K562 (cell line): ENCODE measurements at regions not wholly inside any gene's neighbourhood (a gene's known extent, or its start where the extent isn't known, plus 50 kb on each side); places are given as distances from the start of the nearest gene placed in this dataset.

ENCODE experiments used
- CCAR2 ChIP-seq: fragments of 200-400 bp; formaldehyde crosslinking; IDR thresholded peaks from 2 replicates; pipeline ENCODE4 v1.6.1; 2017; ENCODE audit warnings: mild to moderate bottlenecking, low read depth, low read length
- EZH2 ChIP-seq: IDR thresholded peaks from 2 replicates; pipeline ENCODE4 v1.6.1; 2012; ENCODE audit warnings: low read depth, mild to moderate bottlenecking, inconsistent platforms, low read length, borderline replicate concordance
- FOXK2 ChIP-seq, 2 experiments: fragments of 450-650 bp; IDR thresholded peaks in 1 of 2; conservative IDR thresholded peaks in 1 of 2; 2 replicates each; pipeline ENCODE4 v1.6.1; 2016; ENCODE audit warnings: low read depth in 2 of 2, mild to moderate bottlenecking in 1 of 2
- KLF13 ChIP-seq: fragments of 450-650 bp; IDR thresholded peaks from 2 replicates; pipeline ENCODE4 v1.6.1; 2016; ENCODE audit warnings: missing genetic modification characterization, low read depth, mild to moderate bottlenecking, missing compliant biosample characterization, moderate library complexity, borderline replicate concordance
- MAFK ChIP-seq: IDR thresholded peaks from 2 replicates; pipeline ENCODE4 v1.6.1; 2011; ENCODE audit warnings: low read length, improper control_type of control experiment
- TFE3 ChIP-seq: fragments of 450-650 bp; formaldehyde crosslinking; IDR thresholded peaks from 2 replicates; pipeline ENCODE4 v1.4.0; 2020; ENCODE audit warnings: mild to moderate bottlenecking, mixed read lengths
- U2AF1 ChIP-seq: fragments of 200-400 bp; formaldehyde crosslinking; optimal IDR thresholded peaks from 2 replicates; pipeline ENCODE3; 2017; ENCODE audit warnings: mild to moderate bottlenecking, low read depth, low read length, moderate library complexity

- TF ChIP-seq FOXK2 (conservative IDR thresholded peaks at IDR 0.05 in 1 of 2, IDR thresholded peaks at IDR 0.05 in 1 of 2; ENCODE audit: low read depth in 2 of 2) (no peak), KLF13 (no peak), EZH2 (no peak), MAFK (no peak), TFE3 (no peak), U2AF1 (no peak), CCAR2 (no peak)
These were observed 64.0 kb upstream of the PMAIP1 start for GRCh38 chr18:59835605-59836379.
